HepG2 (cell line): ENCODE measurements at regions not wholly inside any gene's neighbourhood (a gene's known extent, or its start where the extent isn't known, plus 50 kb on each side); places are given as distances from the start of the nearest gene placed in this dataset.

ENCODE experiments used
- ATAC-seq: fragments of 200-7000 bp; cut with Tn5 transposase; 3 replicates; pipeline ENCODE4 v1.9.1; 2020; ENCODE audit warnings: mild to moderate bottlenecking, moderate library complexity
- BruUV-seq: library from RNA; stranded (reverse); fragments of 400-500 nt; replicated peaks from 2 replicates; lab custom pipeline; 2021; lab: Mats Ljungman, UMichigan
- CTCF ChIA-PET: fragments of 300-600 bp; formaldehyde crosslinking; extraction: SDS; loops from one replicate; lab custom pipeline; 2021; ENCODE audit warnings: low total read pairs, inconsistent platforms, low intra/inter-chr PET ratio; lab: Yijun Ruan, JAX
- POLR2A ChIA-PET: fragments of 350-600 bp; sonication (Branson Sonifier 250); formaldehyde crosslinking; loops from one replicate; lab custom pipeline; 2020; ENCODE audit warnings: antibody characterized with exemption, inconsistent platforms; lab: Yijun Ruan, JAX
- DNase-seq: peaks from one replicate; pipeline ENCODE4 v3.0.0-alpha.2; 2015; ENCODE audit warnings: low spot score
- FAIRE-seq: peaks from 3 replicates; lab custom pipeline; 2011; peaks lifted over from hg19 to GRCh38; lab: Jason Lieb, UNC
- H2AFZ ChIP-seq: one replicate; pipeline ENCODE4 v1.6.1; 2011; ENCODE audit warnings: low read length, inconsistent platforms
- H3K27ac ChIP-seq: fragments of 300-600 bp; 3 replicates; pipeline ENCODE4 v1.8.0; 2011; ENCODE audit warnings: mixed run types, mild to moderate bottlenecking, mixed read lengths, low read length, inconsistent platforms; ENCODE audit not compliant: insufficient read depth; ENCODE audit errors: extremely low read length
- H3K27me3 ChIP-seq, 2 experiments: fragments of 200-600 bp in 1 of 2; 2 replicates in 1 of 2; 3 replicates in 1 of 2; pipeline versions ENCODE4 v1.6.0 to v1.8.0; 2011; ENCODE audit warnings: low read length in 2 of 2, mild to moderate bottlenecking in 2 of 2, moderate library complexity in 2 of 2, inconsistent platforms in 1 of 2; ENCODE audit not compliant: insufficient read depth in 2 of 2, control insufficient read depth in 1 of 2
- H3K36me3 ChIP-seq, 2 experiments: fragments of 200-600 bp in 1 of 2; replicated peaks in 1 of 2; 2 replicates in 1 of 2; 3 replicates in 1 of 2; pipeline versions ENCODE4 v1.5.1 to v1.8.0; 2011; ENCODE audit warnings: low read length in 2 of 2, inconsistent platforms in 1 of 2; ENCODE audit not compliant: insufficient read depth in 2 of 2, control insufficient read depth in 1 of 2
- H3K4me1 ChIP-seq: 2 replicates; pipeline ENCODE4 v1.5.1; 2012; ENCODE audit warnings: low read length, inconsistent platforms; ENCODE audit not compliant: insufficient read depth
- H3K4me2 ChIP-seq: 2 replicates; pipeline ENCODE4 v1.6.0; 2011; ENCODE audit warnings: low read depth, low read length, inconsistent platforms
- H3K4me3 ChIP-seq, 3 experiments: fragments of 200-600 bp in 1 of 3; sonication (generic), shearing (Covaris generic) in 1 of 3; replicated peaks in 1 of 3; 2 replicates each; pipeline ENCODE4 v1.5.1; 2011 to 2016; ENCODE audit warnings: low read length in 3 of 3, inconsistent platforms in 2 of 3, low read depth in 2 of 3, mild to moderate bottlenecking in 2 of 3, control low read depth in 1 of 3, mixed read lengths in 1 of 3; ENCODE audit not compliant: insufficient read depth in 1 of 3
- H3K79me2 ChIP-seq: one replicate; pipeline ENCODE4 v1.6.1; 2011; ENCODE audit warnings: low read length, inconsistent platforms; ENCODE audit not compliant: insufficient read depth
- H3K9ac ChIP-seq: 2 replicates; pipeline ENCODE4 v1.6.0; 2011; ENCODE audit warnings: mild to moderate bottlenecking, low read depth, low read length, inconsistent platforms; ENCODE audit not compliant: insufficient read depth
- H3K9me3 ChIP-seq: 2 replicates; pipeline ENCODE4 v1.5.1; 2012; ENCODE audit warnings: mild to moderate bottlenecking, low read length
- H4K20me1 ChIP-seq: 2 replicates; pipeline ENCODE4 v1.6.0; 2011; ENCODE audit warnings: inconsistent platforms, mild to moderate bottlenecking, low read length, moderate library complexity; ENCODE audit not compliant: insufficient read depth
- CENPT ChIP-seq: sonication (generic); formaldehyde crosslinking; IDR thresholded peaks from 2 replicates; pipeline ENCODE4 v1.8.0; 2022; ENCODE audit warnings: low read depth, mild to moderate bottlenecking, moderate library complexity, missing genetic modification reagents
- FOXO1 ChIP-seq: sonication (generic); formaldehyde crosslinking; IDR thresholded peaks from 2 replicates; pipeline ENCODE4 v1.4.0; 2020; ENCODE audit warnings: missing genetic modification reagents
- HMGA1 ChIP-seq: sonication (generic); formaldehyde crosslinking; conservative IDR thresholded peaks from 2 replicates; pipeline ENCODE4 v1.4.0; 2020; ENCODE audit warnings: missing genetic modification reagents
- ISX ChIP-seq: sonication (generic); formaldehyde crosslinking; conservative IDR thresholded peaks from 2 replicates; pipeline ENCODE4 v1.5.0; 2020; ENCODE audit warnings: missing genetic modification reagents
- JDP2 ChIP-seq: sonication (generic); formaldehyde crosslinking; IDR thresholded peaks from 2 replicates; pipeline ENCODE4 v1.8.1; 2022; ENCODE audit warnings: missing genetic modification reagents, borderline replicate concordance
- LCORL ChIP-seq, 2 experiments: fragments of 450-650 bp in 1 of 2; sonication (generic) in 1 of 2; formaldehyde crosslinking in 1 of 2; IDR thresholded peaks; 2 replicates each; pipeline versions ENCODE4 v1.5.0 to v1.6.1; 2017 to 2020; ENCODE audit warnings: antibody characterized with exemption in 1 of 2, missing genetic modification reagents in 1 of 2
- MXD4 ChIP-seq: IDR thresholded peaks from 2 replicates; pipeline ENCODE4 v1.6.1; 2016; ENCODE audit warnings: mild to moderate bottlenecking, missing biosample characterization, missing genetic modification reagents
- PCBP2 ChIP-seq: fragments of 200-400 bp; formaldehyde crosslinking; optimal IDR thresholded peaks from 2 replicates; pipeline ENCODE3; 2018; ENCODE audit warnings: low read length, low read depth; ENCODE audit not compliant: poor library complexity, severe bottlenecking
- POLR2AphosphoS2 ChIP-seq: IDR thresholded peaks from 2 replicates; pipeline ENCODE4 v1.6.1; 2011; ENCODE audit warnings: low read depth, low read length, improper control_type of control experiment
- POLR2AphosphoS5 ChIP-seq: IDR thresholded peaks from 2 replicates; pipeline ENCODE4 v1.6.1; 2012; ENCODE audit warnings: low read depth, low read length
- PPARG ChIP-seq: conservative IDR thresholded peaks from 2 replicates; pipeline ENCODE4 v1.6.1; 2016; ENCODE audit warnings: missing biosample characterization, missing genetic modification reagents
- RFX1 ChIP-seq: fragments of 450-650 bp; IDR thresholded peaks from 2 replicates; pipeline ENCODE4 v1.6.1; 2017
- RFXAP ChIP-seq: sonication (generic); formaldehyde crosslinking; IDR thresholded peaks from 2 replicates; pipeline ENCODE4 v1.4.0; 2020; ENCODE audit warnings: missing genetic modification reagents, borderline replicate concordance
- SMARCC2 ChIP-seq: fragments of 450-650 bp; IDR thresholded peaks from 2 replicates; pipeline ENCODE4 v1.6.1; 2017; ENCODE audit warnings: antibody characterized with exemption, mild to moderate bottlenecking
- TBX3 ChIP-seq: fragments of 450-650 bp; IDR thresholded peaks from 2 replicates; pipeline ENCODE4 v1.6.1; 2017; ENCODE audit warnings: antibody characterized with exemption, mild to moderate bottlenecking, inconsistent platforms, borderline replicate concordance
- TOPORS ChIP-seq: sonication (generic); formaldehyde crosslinking; IDR thresholded peaks from 2 replicates; pipeline ENCODE4 v1.8.0; 2023; ENCODE audit warnings: mild to moderate bottlenecking, missing genetic modification reagents
- ZBTB25 ChIP-seq: IDR thresholded peaks from 2 replicates; pipeline ENCODE4 v1.6.1; 2018; ENCODE audit warnings: missing genetic modification reagents
- ZNF121 ChIP-seq: sonication (generic); formaldehyde crosslinking; IDR thresholded peaks from 2 replicates; pipeline ENCODE4 v1.5.0; 2020; ENCODE audit warnings: mild to moderate bottlenecking, missing genetic modification reagents
- ZNF317 ChIP-seq: sonication (generic); formaldehyde crosslinking; IDR thresholded peaks from 2 replicates; pipeline ENCODE4 v1.5.0; 2020; ENCODE audit warnings: mild to moderate bottlenecking, missing genetic modification reagents
- ZNF501 ChIP-seq: sonication (generic); formaldehyde crosslinking; IDR thresholded peaks from 2 replicates; pipeline ENCODE4 v1.5.1; 2020; ENCODE audit warnings: mild to moderate bottlenecking, moderate library complexity, missing genetic modification reagents
- ZNF510 ChIP-seq: sonication (generic); formaldehyde crosslinking; IDR thresholded peaks from 2 replicates; pipeline ENCODE4 v1.4.0; 2020; ENCODE audit warnings: low read depth, mild to moderate bottlenecking, missing genetic modification reagents
- ZNF850 ChIP-seq: sonication (generic); formaldehyde crosslinking; conservative IDR thresholded peaks from 2 replicates; pipeline ENCODE4 v1.9.0; 2021; ENCODE audit warnings: mild to moderate bottlenecking, missing genetic modification reagents
- WGBS: methylation state at CpG from one replicate; pipeline ENCODE4 v1.1.6; 2017; ENCODE audit warnings: low lambda C conversion rate; 5-methylcytosine and 5-hydroxymethylcytosine counted together
- in situ Hi-C: cut with HindIII; loops from 2 replicates; pipeline ENCODE4 v1.10.0; 2017; ENCODE audit warnings: low pct_unique_long_range_greater_than_20kb; ENCODE audit not compliant: extremely low pct_ligation_motif_present
- intact Hi-C: fragments of 100-400 bp; cut with micrococcal nuclease; formaldehyde crosslinking; loops from one replicate; pipeline ENCODE4 v1.10.0; 2022; ENCODE audit not compliant: unreplicated experiment
- TF ChIP-seq, protein P1 (sequence below): sonication (generic); formaldehyde crosslinking; IDR thresholded peaks from 2 replicates; pipeline ENCODE4 v1.8.0; 2022; ENCODE audit warnings: mild to moderate bottlenecking, missing genetic modification reagents, borderline replicate concordance

GRCh38 chr4:171087089-171087488 lies 726.1 kb upstream of the GALNTL6 start (continued):
- TF ChIP-seq LCORL (IDR thresholded peaks at IDR 0.05) (no peak), LCORL (CRISPR knock-in tag; IDR thresholded peaks at IDR 0.05) (no peak), POLR2AphosphoS2 (no peak), ZNF501 (CRISPR knock-in tag) (no peak), POLR2AphosphoS5 (no peak), CENPT (CRISPR knock-in tag) (no peak), SMARCC2 (no peak), ZNF121 (no peak), ZBTB25 (CRISPR knock-in tag) (no peak), RFX1 (no peak), MXD4 (CRISPR knock-in tag) (no peak)
- TF ChIP-seq, protein P1, sequence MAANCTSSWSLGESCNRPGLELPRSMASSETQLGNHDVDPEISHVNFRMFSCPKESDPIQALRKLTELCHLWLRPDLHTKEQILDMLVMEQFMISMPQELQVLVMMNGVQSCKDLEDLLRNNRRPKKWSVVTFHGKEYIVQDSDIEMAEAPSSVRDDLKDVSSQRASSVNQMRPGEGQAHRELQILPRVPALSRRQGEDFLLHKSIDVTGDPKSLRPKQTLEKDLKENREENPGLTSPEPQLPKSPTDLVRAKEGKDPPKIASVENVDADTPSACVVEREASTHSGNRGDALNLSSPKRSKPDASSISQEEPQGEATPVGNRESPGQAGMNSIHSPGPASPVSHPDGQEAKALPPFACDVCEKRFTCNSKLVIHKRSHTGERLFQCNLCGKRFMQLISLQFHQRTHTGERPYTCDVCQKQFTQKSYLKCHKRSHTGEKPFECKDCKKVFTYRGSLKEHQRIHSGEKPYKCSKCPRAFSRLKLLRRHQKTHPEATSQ = no peak

DNA sequence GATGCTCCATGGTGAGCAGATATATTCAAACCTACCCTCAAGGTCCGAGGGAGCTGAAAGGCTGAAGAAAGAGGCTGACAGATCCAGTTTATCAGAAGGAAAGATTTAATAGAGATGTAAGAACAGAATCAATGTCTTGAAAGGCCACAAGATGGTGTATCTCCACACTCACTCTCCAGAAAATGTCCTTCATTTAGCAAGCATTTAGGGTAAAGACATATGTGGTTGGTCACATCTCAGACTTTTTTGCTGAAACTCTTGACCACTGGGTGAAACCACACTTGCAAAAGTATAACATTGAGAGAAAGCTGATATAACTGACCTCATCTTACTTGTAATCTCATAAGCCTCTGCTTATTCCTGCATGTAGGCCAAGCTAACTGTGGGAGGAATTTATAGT lies 745.8 kb upstream of the GALNTL6 start:
- no peaks in the 10 kb centered on the region for H3K27me3 ChIP-seq
- ChIA-PET POLR2A (no interaction called here), CTCF (no interaction called here)
- H3K9ac ChIP-seq = no peak overlapping the region
- H3K9me3 ChIP-seq = peaks cover 37% of the 10 kb centered on the region
- ATAC-seq (no peak), FAIRE-seq (no peak), DNase-seq (no peak)
- BruUV-seq = no TSS peak
- TF ChIP-seq HMGA1 (CRISPR knock-in tag) (no peak), ZNF850 (CRISPR knock-in tag) (no peak), ZNF510 (CRISPR knock-in tag) (no peak), JDP2 (CRISPR knock-in tag) (no peak), ZNF317 (CRISPR knock-in tag) (no peak), PCBP2 (no peak), TBX3 (no peak), ISX (no peak), FOXO1 (CRISPR knock-in tag) (no peak), RFXAP (CRISPR knock-in tag) (no peak), TOPORS (no peak), PPARG (CRISPR knock-in tag) (no peak), CENPT (CRISPR knock-in tag) (no peak)
- no peaks in the 10 kb centered on the region for H3K4me1 ChIP-seq
- no peaks in the 10 kb centered on the region for H3K36me3 ChIP-seq
- no peak overlapping the region for H3K4me3 ChIP-seq
- intact Hi-C loops (no loop called here), in situ Hi-C loops (no loop called here)
- no peaks in the 10 kb centered on the region for H3K79me2 ChIP-seq
- no peaks in the 10 kb centered on the region for H4K20me1 ChIP-seq
- H3K27ac ChIP-seq = no peak overlapping the region
- no peak overlapping the region for H2AFZ ChIP-seq
- H3K4me2 ChIP-seq = no peak overlapping the region
- WGBS = 4% methylated on average over 1 of the region's 1 CpG
